Hepatocyte (in vitro differentiated cells): ENCODE measurements at regions not wholly inside any gene's neighbourhood (a gene's known extent, or its start where the extent isn't known, plus 50 kb on each side); places are given as distances from the start of the nearest gene placed in this dataset.

Source experiments
- DNase-seq: peaks from one replicate; pipeline ENCODE4 v3.0.0-alpha.2; 2016; ENCODE audit warnings: low spot score
- H2AFZ ChIP-seq: fragments of 200-600 bp; sonication (generic); 2 replicates; pipeline ENCODE4 v1.6.0; 2016; ENCODE audit warnings: antibody characterized with exemption, mild to moderate bottlenecking
- H3K27ac ChIP-seq: fragments of 200-600 bp; sonication (generic); 2 replicates; pipeline ENCODE4 v1.5.1; 2016; ENCODE audit warnings: mild to moderate bottlenecking
- H3K27me3 ChIP-seq: fragments of 200-600 bp; sonication (generic); 2 replicates; pipeline ENCODE4 v1.6.1; 2016
- H3K36me3 ChIP-seq: fragments of 200-600 bp; sonication (generic); replicated peaks from 2 replicates; pipeline ENCODE4 v1.5.1; 2016; ENCODE audit warnings: low read depth; ENCODE audit not compliant: insufficient read depth
- H3K4me1 ChIP-seq: fragments of 200-600 bp; sonication (generic); 2 replicates; pipeline ENCODE4 v1.5.1; 2016; ENCODE audit warnings: mild to moderate bottlenecking, moderate library complexity; ENCODE audit not compliant: insufficient read depth
- H3K4me2 ChIP-seq: fragments of 200-600 bp; sonication (generic); 2 replicates; pipeline ENCODE4 v1.6.0; 2016
- H3K4me3 ChIP-seq: fragments of 200-600 bp; sonication (generic); 2 replicates; pipeline ENCODE4 v1.5.1; 2016; ENCODE audit warnings: mild to moderate bottlenecking
- H3K79me2 ChIP-seq: fragments of 200-600 bp; sonication (generic); 2 replicates; pipeline ENCODE4 v1.6.0; 2017; ENCODE audit warnings: mild to moderate bottlenecking
- H3K9me2 ChIP-seq: fragments of 200-600 bp; sonication (generic); replicated peaks from 2 replicates; pipeline ENCODE4 v1.6.0; 2017; ENCODE audit warnings: mild to moderate bottlenecking; ENCODE audit not compliant: insufficient read depth
- H3K9me3 ChIP-seq: fragments of 200-600 bp; sonication (generic); 2 replicates; pipeline ENCODE4 v1.5.1; 2016; ENCODE audit warnings: low read depth, mild to moderate bottlenecking
- H4K20me1 ChIP-seq: fragments of 200-600 bp; sonication (generic); 2 replicates; pipeline ENCODE4 v1.6.0; 2016; ENCODE audit warnings: mild to moderate bottlenecking; ENCODE audit not compliant: insufficient read depth, poor library complexity, severe bottlenecking
- CTCF ChIP-seq: fragments of 200-600 bp; sonication (generic); IDR thresholded peaks from 2 replicates; pipeline ENCODE4 v1.5.1; 2016; ENCODE audit warnings: antibody characterized with exemption, mild to moderate bottlenecking; ENCODE audit not compliant: poor library complexity
- EZH2 ChIP-seq: fragments of 200-600 bp; sonication (generic); IDR thresholded peaks from 2 replicates; pipeline ENCODE4 v1.6.1; 2016; ENCODE audit warnings: antibody characterized with exemption, mild to moderate bottlenecking, borderline replicate concordance
- EZH2phosphoT487 ChIP-seq: fragments of 200-600 bp; sonication (generic); IDR thresholded peaks from one replicate; pipeline ENCODE4 v1.6.1; 2018; ENCODE audit warnings: antibody characterized with exemption, mild to moderate bottlenecking, low read depth, moderate library complexity; ENCODE audit not compliant: unreplicated experiment, severe bottlenecking
- WGBS: methylation state at CpG from one replicate; pipeline ENCODE4 v1.1.6; 2016; ENCODE audit warnings: low lambda C conversion rate; ENCODE audit errors: missing lambda C conversion rate; 5-methylcytosine and 5-hydroxymethylcytosine counted together

GRCh38 chr2:12804091-12804856, 87.5 kb downstream of the TRIB2 start:
- Histone ChIP-seq H3K36me3 (no peaks in the 10 kb centered on the region), H2AFZ (no peak overlapping the region), H3K9me3 (no peaks in the 10 kb centered on the region), H3K27ac (no peak overlapping the region), H4K20me1 (no peaks in the 10 kb centered on the region), H3K4me1 (no peaks in the 10 kb centered on the region), H3K9me2 (no peaks in the 10 kb centered on the region), H3K79me2 (no peaks in the 10 kb centered on the region), H3K27me3 (no peaks in the 10 kb centered on the region), H3K4me2 (no peak overlapping the region), H3K4me3 (no peak overlapping the region)
- 47% methylated on average over 2 of the region's 2 CpGs for WGBS
- no peak for DNase-seq
- TF ChIP-seq EZH2 (no peak), CTCF (no peak), EZH2phosphoT487 (no peak)

GRCh38 chr2:12805033-12805432, 88.3 kb downstream of the TRIB2 start:
- no peak overlapping the region for H3K4me2 ChIP-seq
- H3K4me1 ChIP-seq = no peaks in the 10 kb centered on the region
- no peaks in the 10 kb centered on the region for H3K9me2 ChIP-seq
- H3K79me2 ChIP-seq = no peaks in the 10 kb centered on the region
- no peak overlapping the region for H2AFZ ChIP-seq
- H3K27ac ChIP-seq = no peak overlapping the region
- no peaks in the 10 kb centered on the region for H3K36me3 ChIP-seq
- no peaks in the 10 kb centered on the region for H4K20me1 ChIP-seq
- no peaks in the 10 kb centered on the region for H3K27me3 ChIP-seq
- DNase-seq = no peak
- TF ChIP-seq CTCF = no peak
- no peak for TF ChIP-seq EZH2
- TF ChIP-seq EZH2phosphoT487 = no peak
- no peak overlapping the region for H3K4me3 ChIP-seq
- no peaks in the 10 kb centered on the region for H3K9me3 ChIP-seq

GRCh38 chr2:12806549-12807242, 90.0 kb downstream of the TRIB2 start:
- no peak overlapping the region for H3K4me2 ChIP-seq
- H3K9me2 ChIP-seq = no peaks in the 10 kb centered on the region
- H3K9me3 ChIP-seq = no peaks in the 10 kb centered on the region
- H3K36me3 ChIP-seq = no peaks in the 10 kb centered on the region
- H3K27me3 ChIP-seq = no peaks in the 10 kb centered on the region
- 77% methylated on average over 5 of the region's 5 CpGs for WGBS
- no peaks in the 10 kb centered on the region for H4K20me1 ChIP-seq
- H2AFZ ChIP-seq = no peak overlapping the region
- H3K4me3 ChIP-seq = no peak overlapping the region
- H3K79me2 ChIP-seq = no peaks in the 10 kb centered on the region
- TF ChIP-seq EZH2phosphoT487 (no peak), EZH2 (no peak), CTCF (no peak)
- no peak overlapping the region for H3K27ac ChIP-seq
- H3K4me1 ChIP-seq = no peaks in the 10 kb centered on the region
- no peak for DNase-seq
